GM10266 (cell line): ENCODE measurements at regions not wholly inside any gene's neighbourhood (a gene's known extent, or its start where the extent isn't known, plus 50 kb on each side); places are given as distances from the start of the nearest gene placed in this dataset.

Experiments used
- DNase-seq: peaks from one replicate; pipeline ENCODE4 v3.0.0; 2012; ENCODE audit errors: extremely low spot score
- TF ChIP-seq, protein P1 (sequence below): IDR thresholded peaks from 2 replicates; pipeline ENCODE4 v1.5.1; 2012; ENCODE audit warnings: mild to moderate bottlenecking, low read depth; ENCODE audit not compliant: control insufficient read depth, insufficient read depth; ENCODE audit errors: missing control alignments

DNA sequence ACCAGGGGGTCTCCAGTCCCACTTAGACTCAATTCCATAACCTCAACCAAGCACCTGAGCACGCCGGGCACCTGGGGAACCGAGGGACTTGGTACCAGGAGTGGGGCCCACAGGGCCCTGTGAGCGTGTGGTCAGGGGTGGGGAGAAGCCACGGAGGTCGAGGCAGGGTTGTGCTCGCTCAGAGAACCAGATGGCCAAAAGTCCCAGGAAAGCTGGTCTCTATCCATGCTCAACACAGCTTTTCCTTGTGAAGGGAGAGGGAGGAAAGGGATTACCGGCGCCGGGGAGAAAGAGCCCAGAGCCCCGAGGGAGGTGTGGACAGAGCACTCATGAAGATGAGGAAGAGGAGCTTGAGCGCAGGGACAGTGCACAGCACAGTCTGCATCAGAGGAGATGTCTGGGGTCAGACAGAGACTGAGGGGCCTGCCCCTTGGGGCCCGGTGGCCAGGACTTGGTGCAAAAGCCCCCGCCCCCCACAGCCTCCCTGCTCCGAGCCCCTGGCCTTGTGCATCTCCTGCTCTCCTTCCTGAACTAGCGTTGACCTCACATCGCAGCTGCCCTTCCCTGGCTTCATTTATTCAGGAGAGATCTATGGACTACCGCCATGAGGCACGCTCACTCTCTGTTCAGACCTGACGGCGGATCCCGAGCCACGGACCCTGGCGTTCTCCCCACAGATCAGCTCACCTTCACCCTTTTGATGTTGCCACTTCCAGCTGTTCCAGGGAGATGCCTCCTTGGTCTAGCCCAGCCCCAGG, 355.4 kb upstream of the TNRC6C start:
- TF ChIP-seq, protein P1, sequence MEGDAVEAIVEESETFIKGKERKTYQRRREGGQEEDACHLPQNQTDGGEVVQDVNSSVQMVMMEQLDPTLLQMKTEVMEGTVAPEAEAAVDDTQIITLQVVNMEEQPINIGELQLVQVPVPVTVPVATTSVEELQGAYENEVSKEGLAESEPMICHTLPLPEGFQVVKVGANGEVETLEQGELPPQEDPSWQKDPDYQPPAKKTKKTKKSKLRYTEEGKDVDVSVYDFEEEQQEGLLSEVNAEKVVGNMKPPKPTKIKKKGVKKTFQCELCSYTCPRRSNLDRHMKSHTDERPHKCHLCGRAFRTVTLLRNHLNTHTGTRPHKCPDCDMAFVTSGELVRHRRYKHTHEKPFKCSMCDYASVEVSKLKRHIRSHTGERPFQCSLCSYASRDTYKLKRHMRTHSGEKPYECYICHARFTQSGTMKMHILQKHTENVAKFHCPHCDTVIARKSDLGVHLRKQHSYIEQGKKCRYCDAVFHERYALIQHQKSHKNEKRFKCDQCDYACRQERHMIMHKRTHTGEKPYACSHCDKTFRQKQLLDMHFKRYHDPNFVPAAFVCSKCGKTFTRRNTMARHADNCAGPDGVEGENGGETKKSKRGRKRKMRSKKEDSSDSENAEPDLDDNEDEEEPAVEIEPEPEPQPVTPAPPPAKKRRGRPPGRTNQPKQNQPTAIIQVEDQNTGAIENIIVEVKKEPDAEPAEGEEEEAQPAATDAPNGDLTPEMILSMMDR, result no peak

DNA sequence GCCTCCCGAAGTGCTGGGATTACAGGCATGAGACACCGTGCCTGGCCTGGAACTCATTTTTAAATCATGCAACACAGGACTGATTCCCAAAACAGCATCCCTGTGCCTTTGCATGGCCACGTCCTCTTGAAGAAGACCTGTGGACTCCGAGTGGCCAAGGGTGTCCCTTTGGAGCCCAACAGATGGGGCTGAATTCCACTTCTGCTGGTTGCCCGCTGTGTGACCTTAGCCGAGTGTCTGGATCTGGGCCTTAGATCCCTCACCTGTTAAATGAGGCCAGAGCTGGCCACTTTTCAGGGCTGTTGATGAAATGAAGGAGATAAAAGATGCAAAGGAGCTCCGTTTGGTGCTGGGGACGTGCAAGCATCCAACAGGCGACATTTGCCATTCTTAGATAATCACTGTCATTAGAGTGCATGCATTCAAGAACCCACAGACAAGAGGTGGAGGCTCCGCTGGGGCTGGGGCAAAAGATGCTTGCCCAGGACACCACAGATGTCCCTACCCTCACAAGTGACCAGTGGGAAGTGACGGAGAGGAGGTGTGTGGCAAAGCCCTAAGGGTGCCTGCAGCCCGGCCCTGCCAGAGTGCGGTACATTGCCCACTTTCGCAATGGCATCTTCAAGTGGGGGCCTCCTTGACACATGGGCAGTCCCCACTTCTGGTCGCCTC, 354.1 kb upstream of the TNRC6C start:
- no peak for DNase-seq

More for the DNA sequence above, 355.4 kb upstream of the TNRC6C start:
- no peak for DNase-seq

DNA sequence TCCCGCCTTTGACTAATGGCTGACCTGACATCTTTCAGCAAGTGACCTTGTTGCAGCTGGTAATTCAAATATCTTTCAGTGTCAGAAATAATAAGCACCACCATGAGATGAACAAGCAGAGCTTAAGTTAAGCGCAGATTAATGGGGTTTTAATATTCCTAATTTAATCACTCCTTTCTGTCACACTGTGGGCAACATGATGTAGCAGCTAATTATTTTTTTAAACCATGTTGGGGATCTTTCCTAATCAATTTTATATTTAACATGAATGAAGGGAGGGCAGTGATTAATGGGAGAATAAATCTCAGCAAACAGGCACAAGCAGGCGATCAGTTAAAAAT, 353.6 kb upstream of the TNRC6C start:
- TF ChIP-seq, protein P1, result no peak
- DNase-seq, result no peak

More for the DNA sequence above, 354.1 kb upstream of the TNRC6C start:
- TF ChIP-seq, protein P1, result no peak

DNA sequence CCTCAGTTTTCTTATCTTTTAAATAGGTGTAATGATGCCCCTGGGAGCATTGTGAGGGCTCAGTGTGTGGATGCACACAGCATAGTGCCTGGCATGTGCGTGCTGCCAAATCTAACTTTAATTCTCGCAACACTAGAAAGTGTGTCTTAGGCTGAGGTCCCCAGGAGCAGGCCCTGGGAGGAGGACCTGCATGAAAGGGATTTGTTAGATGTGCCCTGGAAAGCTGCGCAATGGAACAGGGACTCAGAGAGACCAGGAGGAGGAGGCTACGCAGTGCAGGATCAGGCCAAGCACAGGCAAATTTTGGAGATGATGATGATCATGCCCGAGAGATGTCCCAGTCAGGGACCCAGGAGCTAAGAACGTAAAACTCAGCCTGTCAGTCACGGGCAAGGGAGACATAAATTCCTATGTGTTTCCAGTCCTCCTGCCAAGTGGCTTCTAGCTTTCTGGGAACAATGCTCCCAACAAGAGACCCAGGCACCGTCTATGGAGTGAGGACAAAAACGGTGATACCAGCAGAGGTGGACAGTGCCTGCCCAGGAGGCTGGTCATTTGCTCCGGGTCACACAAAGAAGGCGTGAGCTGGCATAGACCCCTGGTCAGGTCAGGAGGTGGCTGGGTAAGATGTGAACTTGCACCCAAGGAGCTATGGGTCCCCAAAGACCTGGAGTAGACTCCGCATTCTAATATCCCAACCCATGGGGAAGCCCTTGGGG, 352.2 kb upstream of the TNRC6C start:
- TF ChIP-seq, protein P1, result no peak
- DNase-seq, result no peak

DNA sequence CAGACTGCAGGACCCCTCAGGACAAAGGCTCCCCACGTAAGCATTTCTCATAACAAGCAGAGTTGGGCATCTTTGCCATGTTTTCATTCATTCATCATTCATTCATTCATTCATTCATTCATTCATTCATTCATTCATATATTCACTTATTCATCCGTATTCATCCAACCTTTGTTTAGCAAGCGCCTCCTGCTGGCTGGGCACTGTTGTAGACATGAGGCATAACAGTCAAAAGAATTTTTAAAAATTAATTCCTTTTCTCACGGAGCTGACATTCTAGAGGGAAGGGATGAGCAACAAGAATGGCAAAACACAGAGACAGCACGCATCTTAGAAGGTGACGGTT, 351.7 kb upstream of the TNRC6C start:
- no peak for DNase-seq
- TF ChIP-seq, protein P1, result no peak

DNA sequence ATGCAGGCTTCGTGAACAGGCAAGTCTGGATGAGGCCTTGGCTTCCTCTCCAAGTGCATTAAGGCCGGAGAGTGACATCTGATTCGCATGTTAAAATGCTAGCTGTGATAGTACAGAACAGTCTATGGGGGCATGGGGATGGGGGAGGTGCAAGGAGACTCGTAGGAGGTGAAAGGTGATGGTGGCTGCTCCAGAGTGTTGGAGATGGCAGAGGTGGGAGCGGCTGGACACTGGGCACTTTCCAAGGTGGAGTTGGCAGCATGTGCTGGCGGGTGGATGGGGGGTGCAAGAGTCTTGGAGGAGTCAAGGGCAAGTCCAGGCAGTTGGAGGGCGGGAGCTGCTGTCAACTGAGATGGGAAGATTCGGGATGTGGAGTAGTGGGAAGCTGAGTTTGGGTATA, 350.9 kb upstream of the TNRC6C start:
- TF ChIP-seq, protein P1, result no peak
- DNase-seq, result no peak

DNA sequence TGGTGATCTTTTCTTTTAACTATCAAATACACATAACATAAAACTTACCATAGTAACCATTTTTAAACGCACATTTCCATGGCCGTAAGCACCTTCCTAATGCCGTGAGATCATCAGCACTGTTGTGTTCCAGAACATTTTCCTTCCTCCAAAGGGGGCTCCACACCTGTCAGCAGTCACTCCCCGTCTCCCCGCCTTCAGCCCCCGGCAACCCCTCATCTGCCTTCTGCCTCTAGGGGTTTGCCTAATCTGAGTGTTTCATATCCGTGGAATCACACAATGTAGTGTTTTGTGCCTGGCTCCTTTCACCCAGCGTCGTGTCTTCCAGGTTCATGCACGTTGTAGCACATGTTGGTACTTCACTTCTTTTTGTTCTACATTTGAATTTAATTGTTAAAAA, 350.1 kb upstream of the TNRC6C start:
- TF ChIP-seq, protein P1, result no peak
- DNase-seq, result no peak
